ENCODE measurements at regions not wholly inside any gene's neighbourhood (a gene's known extent, or its start where the extent isn't known, plus 50 kb on each side); places are given as distances from the start of the nearest gene placed in this dataset.

DNA sequence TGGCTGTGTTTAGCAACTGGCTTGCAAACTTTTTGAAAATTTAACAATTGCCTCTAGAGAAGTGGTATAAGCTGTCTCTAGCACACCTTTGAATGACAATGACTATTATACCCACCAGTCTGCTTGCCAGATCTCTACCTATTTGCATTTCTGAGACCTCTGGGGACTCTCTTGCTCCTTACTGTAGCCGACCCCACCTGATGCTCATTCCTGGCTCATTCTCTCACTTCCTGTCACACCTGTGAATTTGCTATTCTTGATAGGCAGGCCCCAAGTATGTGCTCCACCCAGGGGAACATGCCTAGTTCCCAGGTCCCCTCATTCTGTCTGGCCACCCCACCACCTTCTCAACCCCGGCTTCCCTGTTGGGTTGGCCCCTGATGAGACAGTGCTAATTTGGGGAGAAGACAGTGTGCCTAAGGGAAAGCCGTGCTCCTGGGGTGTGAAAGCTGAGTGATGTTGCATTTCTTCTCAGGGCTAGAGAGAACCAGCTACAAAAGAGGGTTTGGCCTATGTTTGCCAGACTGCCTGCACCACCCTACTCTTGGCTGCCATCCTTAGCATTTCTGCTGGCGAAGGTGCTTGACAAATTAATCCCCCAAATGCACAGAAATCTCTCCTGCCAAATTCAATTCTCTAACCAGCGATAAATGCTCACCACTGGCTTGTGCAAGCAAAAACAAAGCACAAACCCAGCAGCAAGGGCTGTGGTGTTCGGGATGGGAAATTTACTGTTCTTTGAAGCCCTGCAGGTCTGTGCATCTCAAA is 138.2 kb downstream of the RPS24 start:
- 76 to 91% methylated on average over 6 of the region's 6 CpGs for WGBS, 2 donors
- DNase-seq (no peak), ATAC-seq (no peak)
- no peak overlapping the region for H3K27ac ChIP-seq
- peaks cover 0 to 7% (median 0%) of the 10 kb centered on the region in 9 donors for H3K4me1 ChIP-seq
- TF ChIP-seq, protein P1, sequence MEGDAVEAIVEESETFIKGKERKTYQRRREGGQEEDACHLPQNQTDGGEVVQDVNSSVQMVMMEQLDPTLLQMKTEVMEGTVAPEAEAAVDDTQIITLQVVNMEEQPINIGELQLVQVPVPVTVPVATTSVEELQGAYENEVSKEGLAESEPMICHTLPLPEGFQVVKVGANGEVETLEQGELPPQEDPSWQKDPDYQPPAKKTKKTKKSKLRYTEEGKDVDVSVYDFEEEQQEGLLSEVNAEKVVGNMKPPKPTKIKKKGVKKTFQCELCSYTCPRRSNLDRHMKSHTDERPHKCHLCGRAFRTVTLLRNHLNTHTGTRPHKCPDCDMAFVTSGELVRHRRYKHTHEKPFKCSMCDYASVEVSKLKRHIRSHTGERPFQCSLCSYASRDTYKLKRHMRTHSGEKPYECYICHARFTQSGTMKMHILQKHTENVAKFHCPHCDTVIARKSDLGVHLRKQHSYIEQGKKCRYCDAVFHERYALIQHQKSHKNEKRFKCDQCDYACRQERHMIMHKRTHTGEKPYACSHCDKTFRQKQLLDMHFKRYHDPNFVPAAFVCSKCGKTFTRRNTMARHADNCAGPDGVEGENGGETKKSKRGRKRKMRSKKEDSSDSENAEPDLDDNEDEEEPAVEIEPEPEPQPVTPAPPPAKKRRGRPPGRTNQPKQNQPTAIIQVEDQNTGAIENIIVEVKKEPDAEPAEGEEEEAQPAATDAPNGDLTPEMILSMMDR (IDR thresholded peaks at IDR 0.05): no peak
- intact Hi-C loops (cut with DNase I): no loop called here
- H3K36me3 ChIP-seq: no peaks in the 10 kb centered on the region
- H3K27me3 ChIP-seq: no peaks in the 10 kb centered on the region
- H3K9me3 ChIP-seq: no peaks in the 10 kb centered on the region
- H3K4me3 ChIP-seq: no peak overlapping the region

DNA sequence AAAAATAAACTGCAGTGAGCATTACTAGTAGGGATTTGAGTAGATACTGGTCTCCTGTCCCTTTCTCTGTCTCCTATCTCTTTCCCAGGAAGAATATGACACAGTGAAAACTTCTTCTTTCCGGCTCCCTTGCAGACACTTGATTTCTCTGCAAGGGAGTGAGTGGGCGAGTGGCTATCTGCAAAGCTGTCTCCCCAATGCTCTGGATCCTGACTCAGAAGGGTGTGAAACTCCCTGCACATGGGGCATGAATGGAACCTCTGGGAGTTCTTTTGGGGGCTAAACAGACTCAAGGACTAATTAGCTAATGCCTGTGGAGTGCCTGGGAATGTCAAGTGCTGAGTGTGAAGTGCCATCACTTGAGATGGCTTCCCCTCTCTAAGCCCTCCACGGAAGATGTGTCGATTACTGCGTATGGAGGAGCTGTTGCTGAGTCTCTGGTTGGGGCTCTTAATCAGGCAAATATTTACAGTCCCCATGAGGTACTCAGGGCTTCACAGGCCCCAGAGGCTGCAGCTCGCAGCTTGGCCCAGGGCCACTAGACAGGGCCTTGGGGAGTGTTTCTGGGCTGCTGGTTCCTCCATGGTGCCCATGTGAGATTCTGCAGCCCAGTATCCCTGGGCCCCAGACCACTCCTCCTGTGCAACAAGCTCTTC is 139.8 kb downstream of the RPS24 start:
- H3K4me3 ChIP-seq: no peak overlapping the region
- H3K27ac ChIP-seq: no peak overlapping the region
- TF ChIP-seq, protein P1 (IDR thresholded peaks at IDR 0.05): no peak
- no peak for DNase-seq
- ATAC-seq: peak in 1 of 8 donors; percentile 17
- WGBS, 2 donors: 76 to 79% methylated on average over 6 of the region's 6 CpGs
- intact Hi-C loops (cut with DNase I): no loop called here
- H3K4me1 ChIP-seq: peaks cover 0 to 7% (median 0%) of the 10 kb centered on the region in 9 donors
- H3K36me3 ChIP-seq: no peaks in the 10 kb centered on the region
- no peaks in the 10 kb centered on the region for H3K9me3 ChIP-seq
- peaks cover 0 to 4% (median under 1%) of the 10 kb centered on the region in 7 donors for H3K27me3 ChIP-seq

- H3K9me3 ChIP-seq: no peaks in the 10 kb centered on the region
- H3K36me3 ChIP-seq: no peaks in the 10 kb centered on the region
- peak in 2 of 8 donors; percentile 43 to 54 for ATAC-seq
- DNase-seq: no peak
- peaks cover 0 to 7% (median 0%) of the 10 kb centered on the region in 9 donors for H3K4me1 ChIP-seq
- intact Hi-C loops (cut with DNase I): no loop called here
- TF ChIP-seq, protein P1 (IDR thresholded peaks at IDR 0.05): no peak
- 67 to 71% methylated on average over 5 of the region's 5 CpGs for WGBS, 2 donors
- H3K27ac ChIP-seq: no peak overlapping the region
- H3K4me3 ChIP-seq: no peak overlapping the region
- H3K27me3 ChIP-seq: peaks cover 0 to 20% (median 11%) of the 10 kb centered on the region in 7 donors
Observed at GRCh38 chr10:78175444-78176015, 141.9 kb downstream of the RPS24 start.
